NT2/D1 (cell line): ENCODE measurements at regions not wholly inside any gene's neighbourhood (a gene's known extent, or its start where the extent isn't known, plus 50 kb on each side); places are given as distances from the start of the nearest gene placed in this dataset.

Experiments
- DNase-seq: peaks from one replicate; pipeline ENCODE4 v3.0.0-alpha.2; 2011; ENCODE audit warnings: low read depth, low spot score
- H3K27me3 ChIP-seq: 2 replicates; pipeline ENCODE4 v1.6.0; 2011; ENCODE audit warnings: mild to moderate bottlenecking; ENCODE audit not compliant: insufficient read length, insufficient read depth
- H3K36me3 ChIP-seq: 2 replicates; pipeline ENCODE4 v1.6.1; 2011; ENCODE audit warnings: mild to moderate bottlenecking, low read length, mixed read lengths; ENCODE audit not compliant: insufficient read depth, insufficient read length
- H3K4me1 ChIP-seq: 2 replicates; pipeline ENCODE4 v1.5.1; 2011; ENCODE audit not compliant: insufficient read depth, insufficient read length
- H3K4me3 ChIP-seq: 2 replicates; pipeline ENCODE4 v1.5.1; 2011; ENCODE audit warnings: low read depth; ENCODE audit not compliant: insufficient read length
- H3K9ac ChIP-seq: 2 replicates; pipeline ENCODE4 v1.6.0; 2011; ENCODE audit warnings: low read depth; ENCODE audit not compliant: insufficient read length
- H3K9me3 ChIP-seq: 2 replicates; pipeline ENCODE4 v1.5.1; 2011; ENCODE audit warnings: mild to moderate bottlenecking, low read length; ENCODE audit not compliant: insufficient read depth
- SUZ12 ChIP-seq: IDR thresholded peaks from 2 replicates; pipeline ENCODE4 v1.6.1; 2011; ENCODE audit not compliant: insufficient read length, insufficient read depth; ENCODE audit errors: extremely low read depth
- YY1 ChIP-seq: IDR thresholded peaks from 2 replicates; pipeline ENCODE4 v1.6.1; 2011; ENCODE audit not compliant: insufficient read length, insufficient read depth
- ZNF274 ChIP-seq: IDR thresholded peaks from 2 replicates; pipeline ENCODE4 v1.6.1; 2011; ENCODE audit warnings: mild to moderate bottlenecking, low read depth, low read length

DNA sequence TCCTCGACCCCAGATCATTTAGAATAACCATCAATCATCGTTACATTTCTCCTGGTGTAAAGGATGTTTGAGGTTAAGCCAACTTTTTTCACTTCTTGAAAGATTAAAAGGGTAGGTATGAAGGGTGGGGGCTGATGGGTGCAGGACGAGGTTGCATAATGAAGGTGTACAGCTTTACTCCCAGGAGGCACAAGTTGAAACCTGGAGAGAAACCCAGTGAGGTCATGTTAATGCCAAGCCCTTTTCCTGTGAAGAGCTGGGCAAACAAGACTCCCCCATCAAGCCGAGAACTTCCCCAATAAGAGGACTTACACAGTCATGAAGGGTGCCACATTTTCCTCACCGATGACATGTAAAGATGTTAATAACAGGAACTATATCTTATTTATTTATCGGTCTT lies 84.3 kb downstream of the FZD10 start:
- Histone ChIP-seq H3K4me1 (no peaks in the 10 kb centered on the region), H3K27me3 (peaks cover 19% of the 10 kb centered on the region)

DNA sequence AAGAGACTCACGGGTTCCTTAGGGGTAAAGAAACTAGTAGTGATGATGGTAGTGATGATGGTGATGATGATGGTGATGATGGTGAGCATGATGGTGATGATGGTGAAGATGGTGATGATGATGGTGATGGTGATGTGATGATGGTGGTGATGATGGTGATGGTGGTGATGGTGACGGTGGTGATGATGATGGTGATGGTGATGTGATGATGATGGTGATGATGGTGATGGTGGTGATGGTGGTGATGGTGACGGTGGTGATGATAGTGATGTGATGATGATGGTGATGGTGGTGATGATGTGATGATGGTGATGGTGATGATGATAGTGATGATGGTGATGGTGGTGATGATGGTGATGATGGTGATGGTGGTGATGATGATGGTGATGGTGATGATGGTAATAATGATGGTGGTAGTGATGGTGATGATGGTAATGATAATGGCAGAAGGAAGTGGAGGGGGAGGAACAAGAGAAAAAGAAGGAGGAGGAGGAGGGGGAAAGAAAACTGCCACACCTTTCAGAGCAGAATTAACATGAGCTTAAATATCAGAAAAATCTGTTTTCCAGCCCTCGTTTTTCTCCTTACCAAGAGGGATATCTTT lies 85.5 kb downstream of the FZD10 start:
- H3K4me1 ChIP-seq, result no peaks in the 10 kb centered on the region
- DNase-seq, result no peak
- peaks cover 6% of the 10 kb centered on the region; the same call in 1 of the 2 replicates for H3K9me3 ChIP-seq
- TF ChIP-seq ZNF274 (no peak), YY1 (no peak), SUZ12 (no peak)
- no peak overlapping the region for H3K9ac ChIP-seq
- no peak overlapping the region for H3K4me3 ChIP-seq
- H3K36me3 ChIP-seq, result no peaks in the 10 kb centered on the region
- H3K27me3 ChIP-seq, result peaks cover 25% of the 10 kb centered on the region

More for the DNA sequence above, 84.3 kb downstream of the FZD10 start:
- H3K36me3 ChIP-seq, result no peaks in the 10 kb centered on the region
- no peak overlapping the region for H3K9ac ChIP-seq
- no peak overlapping the region for H3K4me3 ChIP-seq
- DNase-seq, result no peak
- TF ChIP-seq SUZ12 (no peak), ZNF274 (no peak), YY1 (no peak)
- peaks cover 6% of the 10 kb centered on the region; the same call in 1 of the 2 replicates for H3K9me3 ChIP-seq

GRCh38 chr12:130249376-130249775 lies 87.1 kb downstream of the FZD10 start:
- no peaks in the 10 kb centered on the region for H3K4me1 ChIP-seq
- peak; percentile 13 for DNase-seq
- peaks cover 6% of the 10 kb centered on the region; the same call in 1 of the 2 replicates for H3K9me3 ChIP-seq
- no peak overlapping the region for H3K9ac ChIP-seq
- no peaks in the 10 kb centered on the region for H3K36me3 ChIP-seq
- no peak overlapping the region for H3K4me3 ChIP-seq
- TF ChIP-seq YY1 (no peak), SUZ12 (no peak), ZNF274 (no peak)
- H3K27me3 ChIP-seq, result peaks cover 30% of the 10 kb centered on the region

DNA sequence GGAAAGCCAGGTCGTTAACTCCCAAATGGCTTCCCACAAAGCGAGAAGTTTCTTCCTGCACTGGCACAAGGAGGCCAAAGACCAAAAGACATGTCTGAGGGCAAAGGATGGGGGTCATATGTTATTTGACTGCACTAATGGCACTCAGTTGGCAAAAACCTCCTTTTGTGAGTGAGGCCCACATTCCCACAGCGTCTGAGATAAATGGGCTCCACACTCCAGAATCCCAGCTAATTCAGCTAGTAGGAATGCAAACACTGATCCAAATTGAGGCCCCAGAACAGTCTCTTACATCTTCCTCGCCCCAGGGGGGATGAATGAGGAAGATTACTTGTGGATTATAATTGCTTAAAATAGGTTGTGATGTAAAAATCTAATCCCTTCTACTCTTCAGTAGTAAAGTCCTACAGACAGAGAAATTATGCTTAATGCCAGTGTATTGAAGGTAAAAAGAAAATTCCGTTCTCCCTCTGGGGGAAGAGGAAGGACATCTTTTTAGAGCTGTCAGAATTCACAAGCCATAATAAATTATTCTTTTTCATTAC lies 86.4 kb upstream of the PIWIL1 start:
- DNase-seq, result no peak
- Histone ChIP-seq H3K4me1 (peaks cover 5% of the 10 kb centered on the region), H3K36me3 (no peaks in the 10 kb centered on the region), H3K27me3 (peaks cover 30% of the 10 kb centered on the region), H3K9ac (no peak overlapping the region), H3K4me3 (no peak overlapping the region), H3K9me3 (peaks cover 6% of the 10 kb centered on the region; the same call in 1 of the 2 replicates)
- no peak for TF ChIP-seq SUZ12
- TF ChIP-seq ZNF274, result no peak

- Histone ChIP-seq H3K4me3 (no peak overlapping the region), H3K36me3 (no peaks in the 10 kb centered on the region), H3K9me3 (peaks cover 6% of the 10 kb centered on the region; the same call in 1 of the 2 replicates), H3K27me3 (peaks cover 40% of the 10 kb centered on the region), H3K9ac (no peak overlapping the region), H3K4me1 (peaks cover 5% of the 10 kb centered on the region)
- DNase-seq, result no peak
- no peak for TF ChIP-seq ZNF274
- no peak for TF ChIP-seq YY1
- TF ChIP-seq SUZ12, result no peak
These were observed 83.8 kb upstream of the PIWIL1 start for GRCh38 chr12:130253866-130254265.

GRCh38 chr12:130254461-130255276 lies 83.0 kb upstream of the PIWIL1 start:
- H3K9ac ChIP-seq, result no peak overlapping the region
- TF ChIP-seq ZNF274, result no peak
- no peak for TF ChIP-seq SUZ12
- no peak for TF ChIP-seq YY1
- peaks cover 5% of the 10 kb centered on the region for H3K4me1 ChIP-seq
- DNase-seq, result no peak
- peaks cover 47% of the 10 kb centered on the region for H3K27me3 ChIP-seq
- H3K9me3 ChIP-seq, result peaks cover 2% of the 10 kb centered on the region; the same call in 1 of the 2 replicates
- no peak overlapping the region for H3K4me3 ChIP-seq
- no peaks in the 10 kb centered on the region for H3K36me3 ChIP-seq

- Histone ChIP-seq H3K4me1 (peaks cover 5% of the 10 kb centered on the region), H3K36me3 (no peaks in the 10 kb centered on the region), H3K4me3 (no peak overlapping the region), H3K9ac (no peak overlapping the region), H3K27me3 (peaks cover 34% of the 10 kb centered on the region), H3K9me3 (no peaks in the 10 kb centered on the region)
- no peak for DNase-seq
- TF ChIP-seq YY1, result no peak
- no peak for TF ChIP-seq SUZ12
- TF ChIP-seq ZNF274, result no peak
These were observed 78.8 kb upstream of the PIWIL1 start for GRCh38 chr12:130258863-130259262.
